Endodermal cell (in vitro differentiated cells): ENCODE measurements at regions not wholly inside any gene's neighbourhood (a gene's known extent, or its start where the extent isn't known, plus 50 kb on each side); places are given as distances from the start of the nearest gene placed in this dataset.

Experiments used
- DNase-seq: peaks from one replicate; pipeline ENCODE4 v3.0.0-alpha.2; 2017
- H3K27ac ChIP-seq: 2 replicates; pipeline ENCODE4 v1.5.1; 2013; ENCODE audit warnings: mild to moderate bottlenecking, low read depth, low read length, moderate library complexity
- H3K27me3 ChIP-seq: 2 replicates; pipeline ENCODE4 v1.6.1; 2013; ENCODE audit warnings: mild to moderate bottlenecking, low read length, moderate library complexity; ENCODE audit not compliant: insufficient read depth, control insufficient read depth, poor library complexity, severe bottlenecking
- H3K36me3 ChIP-seq: 2 replicates; pipeline ENCODE4 v1.7.0; 2013; ENCODE audit warnings: mild to moderate bottlenecking, low read length, moderate library complexity; ENCODE audit not compliant: control insufficient read depth, insufficient read depth
- H3K4me1 ChIP-seq: one replicate; pipeline ENCODE4 v1.7.0; 2013; ENCODE audit warnings: low read length; ENCODE audit not compliant: control insufficient read depth, insufficient read depth
- H3K4me3 ChIP-seq: 2 replicates; pipeline ENCODE4 v1.5.1; 2013; ENCODE audit warnings: mild to moderate bottlenecking, low read length, moderate library complexity
- H3K9ac ChIP-seq: 2 replicates; pipeline ENCODE4 v1.6.1; 2013; ENCODE audit warnings: mild to moderate bottlenecking, low read length, moderate library complexity; ENCODE audit not compliant: poor library complexity, severe bottlenecking; ENCODE audit errors: extremely low read depth
- H3K9me3 ChIP-seq: 2 replicates; pipeline ENCODE4 v1.6.1; 2013; ENCODE audit warnings: mild to moderate bottlenecking, low read length, moderate library complexity; ENCODE audit not compliant: control insufficient read depth
- H3K27ac Mint-ChIP-seq: 2 replicates; pipeline ENCODE4 v1.8.0; 2020; ENCODE audit warnings: mixed read lengths
- H3K27me3 Mint-ChIP-seq: 2 replicates; pipeline ENCODE4 v1.8.0; 2021; ENCODE audit warnings: mild to moderate bottlenecking, mixed read lengths; ENCODE audit not compliant: insufficient read depth
- H3K36me3 Mint-ChIP-seq: 2 replicates; pipeline ENCODE4 v1.8.0; 2020; ENCODE audit warnings: low read depth, mixed read lengths
- H3K4me1 Mint-ChIP-seq: 2 replicates; pipeline ENCODE4 v1.8.0; 2020; ENCODE audit warnings: mixed read lengths
- H3K4me3 Mint-ChIP-seq: 2 replicates; pipeline ENCODE4 v1.8.0; 2020; ENCODE audit warnings: mild to moderate bottlenecking, moderate library complexity, mixed read lengths
- H3K9me3 Mint-ChIP-seq: 2 replicates; pipeline ENCODE4 v1.8.0; 2020; ENCODE audit warnings: mild to moderate bottlenecking, mixed read lengths
- WGBS, 2 experiments: methylation state at CpG; one replicate each; pipeline versions ENCODE4 v1.1.5 to v1.1.7; 2013; ENCODE audit warnings: missing lambda C conversion rate in 2 of 2, mixed read lengths in 1 of 2; ENCODE audit not compliant: insufficient coverage in 1 of 2, insufficient read length in 1 of 2; 5-methylcytosine and 5-hydroxymethylcytosine counted together
- TF ChIP-seq, protein P1 (sequence below): fragments of 200-600 bp; sonication (generic); conservative IDR thresholded peaks from 2 replicates; pipeline ENCODE4 v1.5.0; 2021; ENCODE audit warnings: antibody characterized with exemption, mild to moderate bottlenecking

DNA sequence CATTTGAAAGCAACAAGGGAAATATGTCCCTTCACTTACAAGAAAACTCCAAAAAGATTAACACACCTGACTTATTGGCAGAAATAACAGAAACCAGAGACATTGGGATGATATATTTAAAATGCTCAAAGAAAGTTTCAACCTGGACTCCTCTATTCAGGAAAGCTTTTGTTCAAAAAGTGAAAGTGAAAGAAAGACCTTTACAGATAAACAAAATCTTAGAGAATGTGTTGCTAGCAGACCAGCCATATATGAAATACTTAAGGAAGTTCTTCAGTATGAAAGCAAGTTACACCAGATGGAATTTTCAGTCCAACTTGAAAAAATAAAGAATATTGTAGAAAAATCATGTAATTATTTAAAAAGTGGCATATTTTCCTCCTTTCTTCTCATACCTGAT lies 1075.1 kb downstream of the NR2F1-AS1 start:
- TF ChIP-seq, protein P1, sequence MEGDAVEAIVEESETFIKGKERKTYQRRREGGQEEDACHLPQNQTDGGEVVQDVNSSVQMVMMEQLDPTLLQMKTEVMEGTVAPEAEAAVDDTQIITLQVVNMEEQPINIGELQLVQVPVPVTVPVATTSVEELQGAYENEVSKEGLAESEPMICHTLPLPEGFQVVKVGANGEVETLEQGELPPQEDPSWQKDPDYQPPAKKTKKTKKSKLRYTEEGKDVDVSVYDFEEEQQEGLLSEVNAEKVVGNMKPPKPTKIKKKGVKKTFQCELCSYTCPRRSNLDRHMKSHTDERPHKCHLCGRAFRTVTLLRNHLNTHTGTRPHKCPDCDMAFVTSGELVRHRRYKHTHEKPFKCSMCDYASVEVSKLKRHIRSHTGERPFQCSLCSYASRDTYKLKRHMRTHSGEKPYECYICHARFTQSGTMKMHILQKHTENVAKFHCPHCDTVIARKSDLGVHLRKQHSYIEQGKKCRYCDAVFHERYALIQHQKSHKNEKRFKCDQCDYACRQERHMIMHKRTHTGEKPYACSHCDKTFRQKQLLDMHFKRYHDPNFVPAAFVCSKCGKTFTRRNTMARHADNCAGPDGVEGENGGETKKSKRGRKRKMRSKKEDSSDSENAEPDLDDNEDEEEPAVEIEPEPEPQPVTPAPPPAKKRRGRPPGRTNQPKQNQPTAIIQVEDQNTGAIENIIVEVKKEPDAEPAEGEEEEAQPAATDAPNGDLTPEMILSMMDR, result no peak
- DNase-seq, result no peak
- Mint-ChIP-seq H3K27me3 (no peaks in the 10 kb centered on the region), H3K4me3 (no peak overlapping the region), H3K4me1 (no peaks in the 10 kb centered on the region), H3K27ac (no peak overlapping the region), H3K9me3 (peaks cover 35% of the 10 kb centered on the region), H3K36me3 (no peaks in the 10 kb centered on the region)
- Histone ChIP-seq H3K4me3 (no peak overlapping the region), H3K9me3 (peaks cover 17% of the 10 kb centered on the region), H3K9ac (no peak overlapping the region), H3K4me1 (no peaks in the 10 kb centered on the region), H3K27ac (no peak overlapping the region), H3K27me3 (no peaks in the 10 kb centered on the region), H3K36me3 (no peaks in the 10 kb centered on the region)

DNA sequence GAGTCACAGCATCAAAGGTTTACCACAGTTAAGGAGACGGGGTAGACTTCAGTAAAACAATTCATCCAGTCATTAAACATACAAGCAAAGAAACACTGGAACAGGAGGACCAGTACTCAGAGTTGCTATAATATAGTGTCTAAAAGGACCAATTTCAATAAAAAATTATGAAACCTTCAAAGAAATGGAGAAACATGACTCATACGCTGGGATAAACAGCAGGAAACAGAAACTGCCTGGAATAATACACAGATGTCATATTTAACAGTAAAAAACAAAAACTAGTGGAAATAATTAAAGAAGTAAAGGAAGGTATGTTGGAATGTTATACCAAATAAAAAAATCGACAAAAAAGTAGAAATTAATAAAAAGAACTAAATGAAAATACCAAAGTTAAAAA lies 1075.9 kb downstream of the NR2F1-AS1 start:
- Mint-ChIP-seq H3K4me1 (no peaks in the 10 kb centered on the region), H3K4me3 (no peak overlapping the region), H3K27me3 (no peaks in the 10 kb centered on the region), H3K27ac (no peak overlapping the region), H3K9me3 (peaks cover 28% of the 10 kb centered on the region), H3K36me3 (no peaks in the 10 kb centered on the region)
- Histone ChIP-seq H3K27ac (no peak overlapping the region), H3K9ac (no peak overlapping the region), H3K36me3 (no peaks in the 10 kb centered on the region), H3K4me1 (no peaks in the 10 kb centered on the region), H3K27me3 (no peaks in the 10 kb centered on the region), H3K4me3 (no peak overlapping the region), H3K9me3 (peaks cover 17% of the 10 kb centered on the region)
- WGBS, 2 experiments, result 80 to 83% methylated on average over 1 to 2 of the region's 3 CpGs
- TF ChIP-seq, protein P1, result no peak
- DNase-seq, result no peak

- Histone ChIP-seq H3K27me3 (no peaks in the 10 kb centered on the region), H3K36me3 (no peaks in the 10 kb centered on the region), H3K27ac (no peak overlapping the region), H3K4me1 (no peaks in the 10 kb centered on the region), H3K4me3 (no peak overlapping the region), H3K9ac (no peak overlapping the region), H3K9me3 (peaks cover 9% of the 10 kb centered on the region)
- TF ChIP-seq, protein P1, result no peak
- H3K36me3 Mint-ChIP-seq, result no peaks in the 10 kb centered on the region
- H3K9me3 Mint-ChIP-seq, result peaks cover 21% of the 10 kb centered on the region
- H3K4me3 Mint-ChIP-seq, result no peak overlapping the region
- WGBS, 2 experiments, result 94% methylated on average over 2 of the region's 2 CpGs; no CpG with 5 or more reads in 1 of the 2 experiments
- H3K27me3 Mint-ChIP-seq, result no peaks in the 10 kb centered on the region
- no peak for DNase-seq
- H3K27ac Mint-ChIP-seq, result no peak overlapping the region
- H3K4me1 Mint-ChIP-seq, result no peaks in the 10 kb centered on the region
Measured at GRCh38 chr5:92504346-92504745, 1076.7 kb downstream of the NR2F1-AS1 start.
